GM21423 (cell line): ENCODE measurements at regions not wholly inside any gene's neighbourhood (a gene's known extent, or its start where the extent isn't known, plus 50 kb on each side); places are given as distances from the start of the nearest gene placed in this dataset.
A peak's percentile ranks its signal among the peaks of the same experiment; 100 is the strongest.
"Not testable (repeated sequence)": the region's sequence is repeated elsewhere in the genome, so short reads cannot be mapped to it uniquely, and the experiment has no call there.

ENCODE experiments used
- ATAC-seq: cut with Tn5 transposase; IDR thresholded peaks from one replicate; pipeline ENCODE4 v1.9.1; 2021; ENCODE audit warnings: mild to moderate bottlenecking, moderate library complexity; ENCODE audit not compliant: unreplicated experiment

DNA sequence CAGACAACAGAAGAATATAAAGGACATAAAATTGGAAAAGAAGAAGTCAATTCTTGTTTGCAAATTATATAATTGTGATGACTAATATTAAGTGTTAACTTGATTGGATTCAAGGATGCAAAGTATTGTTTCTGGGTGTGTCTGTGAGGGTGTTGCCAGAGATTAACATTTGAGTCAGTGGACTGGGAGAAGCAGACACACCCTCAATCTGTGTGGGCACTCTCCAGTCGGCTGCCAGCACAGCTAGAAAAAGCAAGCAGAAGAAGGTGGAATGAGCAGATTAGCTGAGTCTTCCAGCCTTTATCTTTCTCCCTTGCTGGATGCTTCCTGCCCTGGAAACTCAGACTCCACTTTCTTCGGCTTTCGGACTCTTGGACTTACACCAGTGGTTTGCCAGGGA lies 51.7 kb downstream of the UBE2NL start:
- ATAC-seq, result no peak

DNA sequence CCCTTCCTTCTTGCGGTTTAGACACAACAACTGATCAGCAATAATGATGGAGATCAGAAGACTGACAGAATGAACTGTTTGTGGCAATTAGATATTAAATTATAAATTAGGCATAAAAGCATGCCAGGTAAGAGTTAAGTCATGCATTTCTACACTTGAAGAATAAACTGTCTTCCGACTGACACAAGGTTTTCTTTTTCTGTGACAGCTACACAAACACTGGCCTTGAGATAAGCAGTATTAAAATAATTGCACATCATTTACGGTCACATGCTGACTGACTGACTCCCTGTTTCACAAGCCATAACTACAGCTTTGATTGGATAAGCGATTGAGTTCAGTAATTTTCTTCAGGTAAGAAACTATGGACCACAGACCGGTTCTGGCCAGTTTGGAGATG lies 56.2 kb downstream of the UBE2NL start:
- no peak for ATAC-seq

DNA sequence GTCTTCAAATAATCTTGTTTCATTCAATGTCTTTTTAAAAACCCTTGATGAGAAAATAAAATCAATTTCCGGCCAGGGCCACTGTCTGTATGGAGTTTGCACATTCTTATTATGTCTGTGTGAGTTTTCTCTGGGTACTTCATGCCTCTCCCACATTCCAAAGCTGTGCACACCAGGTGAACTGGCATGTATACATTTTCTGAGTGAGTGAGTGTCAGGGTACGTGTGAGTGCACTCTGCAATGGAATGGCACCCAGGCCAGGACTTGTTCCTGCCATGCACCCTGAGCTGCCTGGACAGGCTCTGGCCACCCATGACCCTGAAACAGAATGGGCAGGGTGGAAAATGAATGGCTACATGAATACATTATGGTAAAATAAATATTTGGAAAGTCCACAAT lies 61.3 kb downstream of the UBE2NL start:
- no peak for ATAC-seq

DNA sequence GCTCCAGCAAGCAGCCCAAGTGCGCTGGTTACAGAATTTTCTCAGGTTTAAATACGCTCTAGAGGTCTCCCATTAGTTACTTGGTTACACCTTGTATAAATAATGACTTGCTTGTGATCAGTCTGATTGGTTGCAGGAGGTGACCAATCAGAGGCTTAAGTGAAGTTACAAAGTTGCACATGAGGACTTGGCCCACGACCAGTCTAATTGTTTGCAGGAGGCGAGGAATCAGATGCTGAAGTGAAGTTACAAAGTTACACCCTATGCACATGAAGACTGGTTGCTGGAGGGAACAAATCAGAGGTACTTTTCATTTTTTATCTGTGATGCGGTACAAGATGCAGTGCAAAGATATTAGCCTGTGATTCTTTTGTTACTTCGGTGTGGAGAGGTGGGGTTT lies 80.7 kb downstream of the UBE2NL start:
- no peak for ATAC-seq

DNA sequence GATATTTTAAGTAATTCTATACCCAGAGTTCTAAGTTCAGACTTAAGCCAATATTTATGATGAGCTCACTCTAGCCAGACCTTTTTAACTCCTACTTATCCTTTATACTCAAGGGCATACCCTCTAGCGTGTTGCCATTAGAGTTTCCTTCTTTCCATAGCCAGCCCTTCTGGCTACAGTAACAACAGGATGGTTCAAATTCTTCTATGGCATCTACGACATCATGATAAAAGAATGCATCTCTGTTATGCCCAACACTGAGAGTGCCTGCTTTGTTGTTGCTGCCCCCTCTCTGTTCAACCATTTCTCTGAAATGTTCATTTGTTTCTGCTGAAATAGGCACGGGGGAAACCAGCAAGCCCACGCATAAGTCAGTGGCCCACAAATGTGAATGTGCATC lies 104.5 kb downstream of the UBE2NL start:
- ATAC-seq, result no peak

DNA sequence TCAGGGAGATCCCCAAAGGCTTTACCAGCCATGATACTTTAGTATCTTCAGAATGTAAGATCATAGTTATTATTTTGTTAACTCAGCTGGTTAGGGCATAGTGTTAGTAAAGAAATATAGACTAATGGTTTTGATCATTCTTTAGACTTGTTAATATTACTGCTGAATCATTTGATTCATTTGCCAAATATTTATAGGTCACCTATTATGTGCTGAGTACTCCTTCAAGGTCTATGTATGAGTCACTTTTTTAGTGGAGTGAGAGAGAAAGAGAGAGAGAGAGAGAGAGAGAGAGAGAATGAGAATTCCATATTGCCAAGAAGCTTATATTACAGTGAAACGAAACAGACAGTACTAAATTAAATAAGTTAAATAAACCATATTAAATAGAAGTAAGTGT lies 110.3 kb downstream of the UBE2NL start:
- no peak for ATAC-seq

DNA sequence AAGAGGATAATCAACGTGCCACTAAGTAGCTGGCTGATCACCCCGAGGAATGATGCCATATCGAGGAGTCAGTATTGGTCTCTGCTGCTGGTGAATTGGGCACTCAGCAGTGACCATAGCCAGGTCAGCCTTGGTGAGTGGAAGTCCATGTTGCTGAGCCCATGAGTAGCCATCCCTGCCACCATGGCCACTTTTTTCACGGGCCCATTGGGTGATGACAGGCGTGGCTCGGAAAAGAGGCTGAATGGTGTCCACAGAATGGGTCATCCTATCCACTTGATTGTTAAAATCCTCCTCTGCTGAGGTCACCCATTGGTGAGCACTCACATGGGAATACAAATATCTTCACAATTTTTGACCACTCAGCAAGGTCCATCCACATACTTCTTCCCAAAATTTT lies 114.4 kb downstream of the UBE2NL start:
- ATAC-seq, result no peak

DNA sequence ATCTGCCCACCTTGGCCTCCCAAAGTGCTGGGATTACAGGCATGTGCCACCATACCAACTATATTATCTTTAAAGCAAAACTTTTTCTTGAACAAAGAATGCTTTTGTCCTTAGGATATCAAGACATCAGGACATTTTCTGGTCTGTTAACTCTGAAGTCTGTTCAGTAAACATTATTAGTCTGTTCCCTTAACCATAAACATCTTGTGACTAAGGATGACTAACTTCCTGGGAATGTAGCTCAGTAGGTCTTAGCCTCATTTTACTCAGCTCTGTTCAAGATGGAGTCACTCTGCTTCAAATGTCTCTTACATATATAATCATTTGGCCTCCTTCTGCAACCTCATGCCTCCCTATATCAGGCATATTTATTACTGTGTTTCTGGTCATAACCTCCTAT lies 122.9 kb downstream of the UBE2NL start:
- ATAC-seq, result no peak

DNA sequence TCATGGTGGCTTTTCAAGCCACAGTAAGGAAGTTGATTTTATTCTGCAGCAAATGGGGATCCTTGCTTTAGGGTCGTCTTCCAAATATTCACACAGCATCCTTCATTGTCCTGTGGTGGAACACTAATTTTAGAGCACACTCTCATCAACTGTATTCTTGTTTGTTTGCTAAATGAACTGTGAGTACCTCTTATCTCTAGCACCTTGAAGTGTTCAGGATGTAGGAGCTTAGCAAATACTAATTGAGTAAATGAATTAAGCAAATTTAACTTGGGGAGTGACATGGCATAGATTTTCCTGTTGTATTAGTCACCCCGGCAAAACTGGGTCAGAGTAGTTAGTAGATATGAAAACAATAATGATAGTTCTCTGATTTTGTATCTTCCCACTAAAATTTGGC lies 156.9 kb downstream of the UBE2NL start:
- ATAC-seq, result no peak

DNA sequence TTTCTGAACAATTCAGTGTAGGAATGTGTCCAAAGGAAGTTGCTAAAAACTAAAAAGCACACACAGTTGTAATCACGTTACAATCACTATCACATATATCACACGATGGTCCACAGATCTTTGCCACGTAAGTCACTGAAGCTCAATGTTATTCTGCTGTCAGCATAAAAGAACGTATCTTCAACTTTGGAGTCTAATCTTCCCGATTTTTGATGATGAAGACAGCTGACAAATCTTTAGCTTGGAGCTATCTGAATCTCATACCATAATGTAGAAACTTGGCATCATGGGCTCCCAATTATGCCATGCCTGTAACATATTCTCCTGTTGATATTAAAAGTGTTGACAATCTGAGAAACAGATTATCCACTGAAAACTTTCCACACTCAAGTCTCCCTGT lies 158.4 kb downstream of the UBE2NL start:
- ATAC-seq, result no peak

DNA sequence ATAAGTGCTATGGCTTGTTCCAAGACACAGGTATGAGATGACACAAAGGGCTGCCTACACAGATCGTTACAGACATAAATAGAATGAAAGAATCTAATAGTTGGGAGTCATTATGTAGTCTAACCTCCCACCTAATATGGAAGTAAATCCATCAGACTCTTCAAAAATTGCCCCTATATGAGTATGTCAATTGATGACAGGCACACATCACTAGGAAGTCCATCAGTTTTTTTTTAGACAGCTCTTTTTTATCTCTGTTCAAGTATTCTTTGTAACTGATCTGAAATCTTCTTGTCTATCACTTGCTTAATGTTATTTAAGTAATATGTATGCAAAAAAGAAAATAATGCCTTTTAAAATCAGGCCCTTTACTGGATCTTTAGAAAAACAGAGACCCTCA lies 191.6 kb downstream of the UBE2NL start:
- no peak for ATAC-seq

DNA sequence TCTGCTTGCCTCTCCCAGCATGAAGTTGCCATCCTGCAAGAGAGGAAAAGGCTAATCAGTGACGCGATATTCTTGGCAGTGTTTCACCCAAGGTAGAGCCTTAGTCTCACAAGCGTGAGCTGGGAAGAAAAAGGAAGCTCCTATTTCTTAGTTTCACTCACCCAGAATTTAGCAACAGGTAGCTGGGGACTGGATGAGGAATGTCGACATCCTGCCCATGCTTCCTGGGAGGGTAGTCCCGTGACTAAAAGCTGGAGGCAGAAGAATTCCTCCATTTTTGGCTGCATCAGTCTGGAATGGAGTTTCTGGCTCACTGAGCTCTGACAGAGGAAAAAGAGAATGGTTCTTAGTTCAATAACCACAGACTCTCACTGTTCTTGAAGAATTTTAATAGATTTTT lies 198.4 kb downstream of the UBE2NL start:
- not testable (repeated sequence) for ATAC-seq

DNA sequence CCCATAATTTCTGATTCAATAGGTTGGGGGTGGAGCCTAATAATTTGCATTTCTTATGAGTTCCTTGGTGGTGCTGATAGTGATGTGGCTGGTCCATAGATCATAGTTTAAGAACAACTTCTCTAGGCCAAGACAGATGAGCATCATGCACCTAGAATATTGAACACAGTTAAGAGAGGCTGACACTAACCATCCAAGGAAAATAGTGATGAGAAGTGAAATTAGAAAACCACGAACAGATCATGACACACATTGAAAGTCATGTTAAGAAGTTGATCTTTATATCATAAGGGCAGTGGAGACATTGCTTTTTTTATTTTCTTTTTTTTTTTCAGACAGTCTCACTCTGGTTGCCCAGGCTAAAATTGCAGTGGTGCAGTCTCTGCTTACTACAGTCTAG lies 205.8 kb downstream of the UBE2NL start:
- ATAC-seq, result not testable (repeated sequence)

DNA sequence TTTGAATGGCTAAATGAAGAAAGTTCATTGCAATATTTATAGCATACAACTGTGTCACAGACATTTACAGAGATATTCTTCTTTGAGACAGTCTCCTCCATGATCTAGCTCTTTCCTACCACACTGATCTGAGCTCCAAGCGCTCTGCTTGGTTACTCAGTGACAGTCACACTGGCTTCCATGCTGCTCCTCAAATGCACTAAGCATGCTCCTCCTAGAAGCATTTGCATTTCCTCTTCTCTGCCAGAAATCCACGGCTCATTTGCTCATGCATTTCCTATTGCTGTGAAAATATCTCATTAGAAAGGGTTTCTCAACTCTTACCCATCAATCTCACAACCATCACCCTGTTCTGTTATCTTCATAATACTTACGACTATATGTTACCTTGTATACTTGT lies 208.2 kb downstream of the UBE2NL start:
- ATAC-seq, result not testable (repeated sequence)

DNA sequence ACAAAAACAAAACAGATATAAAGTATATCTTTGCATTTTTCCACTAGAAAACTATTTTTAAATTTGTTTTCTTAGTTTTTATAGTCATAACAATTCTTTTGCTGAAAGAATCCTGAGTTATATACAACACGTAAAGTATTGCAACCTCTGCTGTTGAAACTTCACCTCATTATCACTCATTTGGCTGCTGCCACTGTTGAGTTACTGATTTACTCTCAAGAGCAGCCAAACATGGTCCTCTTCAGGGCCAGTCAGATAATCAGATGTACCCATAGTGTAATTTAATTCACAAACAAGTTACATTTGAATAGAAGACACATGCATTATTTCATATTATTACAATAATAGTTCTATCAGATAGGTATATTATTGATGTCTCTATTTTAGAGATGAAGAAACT lies 235.6 kb downstream of the UBE2NL start:
- not testable (repeated sequence) for ATAC-seq

DNA sequence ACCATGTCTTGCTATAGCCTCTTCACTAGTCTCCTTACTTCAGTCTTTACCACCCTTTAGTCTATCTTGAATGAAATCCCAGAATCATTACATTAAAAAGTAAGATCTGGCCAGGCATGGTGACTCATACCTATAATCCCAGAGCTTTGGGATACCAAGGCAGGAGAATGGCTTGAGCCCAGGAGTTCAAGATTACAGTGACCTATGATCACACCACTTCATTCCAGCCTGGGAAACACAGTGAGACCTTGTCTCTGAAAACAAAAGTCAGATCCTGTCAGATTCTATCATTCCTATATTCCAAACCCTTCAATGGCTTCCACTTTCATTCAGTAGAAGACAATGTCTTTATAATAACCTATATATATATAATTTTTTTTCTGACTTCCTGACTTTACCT lies 237.7 kb downstream of the UBE2NL start:
- ATAC-seq, result not testable (repeated sequence)

DNA sequence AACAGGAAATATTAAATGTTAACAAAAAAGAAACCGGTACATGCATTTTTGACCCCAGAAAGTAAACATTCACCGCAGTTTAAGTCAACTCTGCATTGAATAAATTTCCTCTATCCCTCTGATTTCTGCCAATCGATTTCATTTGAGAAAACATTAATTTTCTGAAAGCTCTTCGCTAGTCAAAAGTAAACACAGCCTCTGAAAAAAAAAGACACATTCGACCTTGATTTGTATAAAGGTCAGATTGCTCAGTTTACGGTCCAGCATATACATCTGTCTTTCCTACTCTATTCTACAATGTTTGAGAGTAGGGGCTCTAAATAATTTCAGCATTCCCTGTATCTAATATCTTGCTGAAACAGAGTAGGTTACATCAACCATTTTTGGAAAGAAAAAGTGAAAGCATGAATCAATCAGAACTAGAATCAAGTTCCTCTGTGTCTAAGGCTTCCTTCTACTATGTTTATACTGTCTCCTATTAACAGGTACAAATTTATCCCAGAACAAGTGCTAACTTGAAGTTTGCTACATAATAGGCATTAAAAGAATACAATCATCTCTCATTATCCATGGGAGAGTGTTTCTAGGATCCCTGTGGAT lies 243.8 kb downstream of the UBE2NL start:
- not testable (repeated sequence) for ATAC-seq

DNA sequence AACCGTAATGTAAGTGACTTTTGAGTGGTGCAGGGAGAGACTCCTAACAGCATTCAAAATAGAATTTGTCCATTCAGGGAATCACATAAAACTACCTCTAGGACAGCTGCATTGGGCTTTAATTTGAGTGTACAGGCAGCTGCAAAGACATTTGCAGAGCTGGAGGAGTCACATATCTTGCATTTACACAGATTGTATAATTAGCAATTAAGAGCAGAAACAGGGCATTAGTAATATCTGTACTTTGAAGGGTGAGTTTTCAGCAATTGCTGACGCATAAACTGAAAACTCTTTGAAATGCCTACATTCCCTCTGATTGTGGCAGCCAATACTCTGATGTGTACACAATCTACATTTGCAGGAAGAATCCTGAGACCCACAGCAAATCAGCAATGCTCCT lies 245.6 kb downstream of the UBE2NL start:
- not testable (repeated sequence) for ATAC-seq

DNA sequence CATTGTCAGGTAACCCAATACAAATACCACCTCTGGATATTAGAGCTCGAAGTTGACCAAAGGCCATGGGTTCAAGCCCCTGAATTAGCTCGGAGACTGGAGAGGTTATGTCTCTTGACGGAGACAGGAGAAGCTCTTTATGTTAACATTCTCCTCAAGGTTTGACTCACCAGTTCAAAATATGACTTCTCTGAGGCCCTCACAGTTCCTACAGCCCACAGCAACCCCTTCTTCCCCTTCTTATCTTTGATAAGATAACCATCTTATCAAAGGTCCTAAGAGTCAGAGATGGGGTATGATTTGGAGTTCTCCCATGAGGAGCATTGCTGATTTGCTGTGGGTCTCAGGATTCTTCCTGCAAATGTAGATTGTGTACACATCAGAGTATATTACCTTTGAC lies 246.6 kb downstream of the UBE2NL start:
- ATAC-seq, result not testable (repeated sequence)

DNA sequence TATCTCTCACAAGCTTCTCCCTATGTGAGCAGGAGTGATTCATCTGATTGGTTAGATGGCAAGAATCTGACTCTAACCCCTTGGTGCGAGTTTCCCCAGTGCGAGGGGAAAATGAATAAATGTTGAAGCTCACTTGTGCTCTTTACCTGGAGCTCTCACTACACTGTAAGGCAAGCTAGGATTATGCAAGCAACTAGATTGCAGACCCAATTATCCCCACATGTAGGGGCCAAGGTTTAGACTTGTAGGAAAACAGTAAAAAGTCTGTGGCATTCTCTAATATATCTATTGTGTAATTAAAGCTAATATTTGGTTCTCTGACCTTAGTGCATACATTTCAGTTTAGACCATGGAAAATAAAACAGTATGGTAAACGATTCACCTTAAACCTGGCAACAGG lies 247.2 kb downstream of the UBE2NL start:
- ATAC-seq, result not testable (repeated sequence)

DNA sequence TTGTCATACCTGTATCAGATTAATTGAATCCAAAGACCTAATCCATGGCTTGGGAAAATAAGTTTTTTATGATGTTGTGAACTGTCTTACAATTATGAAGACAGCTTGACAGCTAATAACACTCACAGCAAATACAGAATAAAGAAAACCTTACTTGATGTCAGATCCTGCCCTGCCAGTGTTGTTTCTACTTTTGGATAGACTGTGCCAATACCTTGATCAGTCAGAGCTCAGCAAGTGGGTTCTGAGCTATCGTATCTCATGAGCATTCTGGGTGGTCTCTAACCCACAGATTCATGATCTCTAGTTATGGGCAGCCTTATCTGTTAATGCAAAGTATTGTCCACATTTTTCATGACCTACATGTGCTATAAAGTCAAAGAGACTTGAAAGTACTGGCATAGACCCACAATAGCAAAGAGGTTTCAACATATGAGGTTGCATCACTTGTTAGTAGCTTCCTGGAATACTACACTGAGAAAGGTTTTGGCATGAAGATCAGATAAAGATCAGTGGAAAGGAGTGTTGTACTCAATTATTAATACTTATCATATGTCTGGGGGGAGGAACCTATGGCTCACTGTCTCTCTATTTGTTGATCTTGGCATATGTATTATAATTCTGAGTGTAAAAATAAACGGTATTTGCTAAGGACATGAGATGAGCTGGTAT lies 250.7 kb downstream of the UBE2NL start:
- ATAC-seq, result not testable (repeated sequence)

DNA sequence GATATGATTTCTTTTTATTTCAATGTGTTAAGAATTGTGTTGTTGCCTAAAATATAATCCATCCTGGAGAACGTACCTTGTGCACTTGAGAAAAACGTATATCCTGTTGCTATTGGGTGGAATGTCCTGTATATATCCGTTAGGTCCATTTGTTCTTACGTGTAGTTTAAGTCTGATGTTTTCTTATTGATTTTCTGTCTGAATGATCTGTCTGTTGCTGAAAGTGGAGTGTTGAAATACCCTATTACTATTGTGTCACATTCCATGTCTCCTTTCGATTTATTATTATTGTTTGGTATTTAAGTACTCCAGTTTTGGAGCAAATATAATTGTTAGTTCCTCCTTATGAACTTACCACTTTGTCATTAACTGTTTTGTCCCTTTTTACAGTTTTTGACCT lies 270.6 kb downstream of the UBE2NL start:
- not testable (repeated sequence) for ATAC-seq

DNA sequence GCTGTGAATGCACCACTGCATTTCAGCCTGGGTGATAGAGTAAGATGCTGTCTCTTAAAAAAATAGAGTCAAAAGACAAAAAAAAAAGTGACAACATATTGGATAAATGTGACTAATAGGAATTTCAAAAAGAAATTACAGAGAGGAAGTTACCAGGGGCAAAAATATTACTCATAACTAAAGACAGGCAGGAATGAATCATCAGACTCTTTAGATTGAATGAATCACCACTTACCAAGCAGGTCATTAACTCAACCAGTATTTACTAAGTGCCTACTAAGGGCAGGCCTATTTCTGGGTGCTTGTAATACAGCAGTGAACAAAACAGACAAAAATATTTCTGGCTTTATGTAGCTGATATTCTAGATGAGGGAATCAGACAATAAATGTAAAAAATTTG lies 301.3 kb downstream of the UBE2NL start:
- ATAC-seq, result peak; percentile 58
